Stomach (tissue), 8 donors: ENCODE measurements at regions not wholly inside any gene's neighbourhood (a gene's known extent, or its start where the extent isn't known, plus 50 kb on each side); places are given as distances from the start of the nearest gene placed in this dataset.
A peak's percentile ranks its signal among the peaks of the same experiment; 100 is the strongest.

Source experiments
- DNase-seq, 2 donors: peaks; one replicate each; pipeline versions ENCODE4 v3.0.0 to v3.0.0-alpha.2; 2013 to 2019
- H3K27ac ChIP-seq, 5 donors: fragments of 200-600 bp in 4 of 5; sonication (generic) in 4 of 5; one replicate each; pipeline ENCODE4 v1.5.1; 2013 to 2019; ENCODE audit warnings: mild to moderate bottlenecking in 1 of 5, moderate library complexity in 1 of 5
- H3K27me3 ChIP-seq, 3 donors: fragments of 200-600 bp; sonication (generic); one replicate each; pipeline ENCODE4 v1.5.1; 2017 to 2019; ENCODE audit warnings: mixed run types in 1 of 3
- H3K36me3 ChIP-seq, 4 donors: fragments of 200-600 bp; sonication (generic); 1 replicate in 3 of 4; 2 replicates in 1 of 4; pipeline ENCODE4 v1.5.1; 2016 to 2019
- H3K4me1 ChIP-seq, 4 donors: fragments of 200-600 bp; sonication (generic); one replicate each; pipeline ENCODE4 v1.5.1; 2016 to 2019
- H3K4me3 ChIP-seq, 4 donors: fragments of 200-600 bp; sonication (generic) in 3 of 4; one replicate each; pipeline ENCODE4 v1.5.1; 2016 to 2019; ENCODE audit warnings: mild to moderate bottlenecking in 1 of 4
- H3K9me3 ChIP-seq, 4 donors: fragments of 200-600 bp; sonication (generic); one replicate each; pipeline ENCODE4 v1.5.1; 2016 to 2019
- EP300 ChIP-seq: sonication (generic); formaldehyde crosslinking; IDR thresholded peaks from one replicate; pipeline ENCODE4 v1.6.1; 2017; ENCODE audit warnings: antibody characterized with exemption
- POLR2A ChIP-seq, 4 donors: fragments of 450-650 bp; IDR thresholded peaks; one replicate each; pipeline ENCODE4 v1.6.1; 2016; ENCODE audit warnings: antibody characterized with exemption in 4 of 4, control low read depth in 2 of 4, mild to moderate bottlenecking in 1 of 4, moderate library complexity in 1 of 4
- POLR2AphosphoS5 ChIP-seq, 3 donors: sonication (generic); formaldehyde crosslinking; IDR thresholded peaks; one replicate each; pipeline ENCODE4 v1.6.1; 2016; ENCODE audit warnings: antibody characterized with exemption in 3 of 3
- WGBS, 5 donors: extraction: QIAGEN DNeasy Blood & Tissue Kit in 3 of 5; methylation state at CpG; one replicate each; pipeline versions ENCODE4 v1.1.5 to v1.1.7; 2013 to 2018; 5-methylcytosine and 5-hydroxymethylcytosine counted together
- intact Hi-C: fragments of 100-400 bp; cut with DNase I; formaldehyde crosslinking; loops from one replicate; pipeline ENCODE4 v1.15.1; 2023; ENCODE audit warnings: low total_unique reads
- TF ChIP-seq, protein P1 (sequence below), 7 experiments: fragments of 450-650 bp in 4 of 7; fragments of 200-600 bp in 3 of 7; sonication (generic) in 3 of 7; IDR thresholded peaks; one replicate each; pipeline ENCODE4 v1.5.1; 2016 to 2019; ENCODE audit warnings: antibody characterized with exemption in 7 of 7, control low read depth in 2 of 7, mild to moderate bottlenecking in 1 of 7
- donor health status: healthy with polysubstance abuse.
- donor health status: Bipolar disorder and iron deficiency.
- donor health status: healthy.

DNA sequence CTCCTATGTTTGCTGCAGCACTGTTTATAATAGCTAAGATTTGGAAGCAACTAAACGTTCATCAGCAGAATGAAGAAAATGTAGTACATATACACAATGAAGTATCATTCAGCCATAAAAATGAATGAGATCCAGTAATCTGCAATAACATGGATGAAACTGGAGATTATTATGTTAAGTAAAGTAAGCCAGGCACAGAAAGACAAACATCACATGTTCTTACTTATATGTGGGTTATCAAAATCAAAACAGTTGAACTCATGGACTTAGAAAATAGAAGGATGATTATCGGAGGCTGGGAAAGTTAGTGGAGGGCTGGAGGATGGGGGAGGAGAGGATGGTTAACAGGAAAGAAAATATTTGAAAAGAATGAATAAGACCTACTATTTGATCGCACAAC, 1017.6 kb downstream of the KCNT2 start:
- H3K36me3 ChIP-seq = no peaks in the 10 kb centered on the region
- no peaks in the 10 kb centered on the region for H3K4me1 ChIP-seq
- TF ChIP-seq, protein P1, sequence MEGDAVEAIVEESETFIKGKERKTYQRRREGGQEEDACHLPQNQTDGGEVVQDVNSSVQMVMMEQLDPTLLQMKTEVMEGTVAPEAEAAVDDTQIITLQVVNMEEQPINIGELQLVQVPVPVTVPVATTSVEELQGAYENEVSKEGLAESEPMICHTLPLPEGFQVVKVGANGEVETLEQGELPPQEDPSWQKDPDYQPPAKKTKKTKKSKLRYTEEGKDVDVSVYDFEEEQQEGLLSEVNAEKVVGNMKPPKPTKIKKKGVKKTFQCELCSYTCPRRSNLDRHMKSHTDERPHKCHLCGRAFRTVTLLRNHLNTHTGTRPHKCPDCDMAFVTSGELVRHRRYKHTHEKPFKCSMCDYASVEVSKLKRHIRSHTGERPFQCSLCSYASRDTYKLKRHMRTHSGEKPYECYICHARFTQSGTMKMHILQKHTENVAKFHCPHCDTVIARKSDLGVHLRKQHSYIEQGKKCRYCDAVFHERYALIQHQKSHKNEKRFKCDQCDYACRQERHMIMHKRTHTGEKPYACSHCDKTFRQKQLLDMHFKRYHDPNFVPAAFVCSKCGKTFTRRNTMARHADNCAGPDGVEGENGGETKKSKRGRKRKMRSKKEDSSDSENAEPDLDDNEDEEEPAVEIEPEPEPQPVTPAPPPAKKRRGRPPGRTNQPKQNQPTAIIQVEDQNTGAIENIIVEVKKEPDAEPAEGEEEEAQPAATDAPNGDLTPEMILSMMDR (IDR thresholded peaks at IDR 0.05) = no peak
- TF ChIP-seq POLR2AphosphoS5 (IDR thresholded peaks at IDR 0.05) = no peak
- no peak for TF ChIP-seq POLR2A (IDR thresholded peaks at IDR 0.05)
- no peak for TF ChIP-seq EP300
- no peak for DNase-seq
- intact Hi-C loops = no loop called here
- H3K27ac ChIP-seq = no peak overlapping the region
- H3K27me3 ChIP-seq = no peaks in the 10 kb centered on the region
- H3K9me3 ChIP-seq = peaks cover 0 to 13% (median 2%) of the 10 kb centered on the region in 4 donors
- H3K4me3 ChIP-seq = no peak overlapping the region
- WGBS, 5 donors = 31 to 54% (median 49%) methylated on average over 3 of the region's 3 CpGs

DNA sequence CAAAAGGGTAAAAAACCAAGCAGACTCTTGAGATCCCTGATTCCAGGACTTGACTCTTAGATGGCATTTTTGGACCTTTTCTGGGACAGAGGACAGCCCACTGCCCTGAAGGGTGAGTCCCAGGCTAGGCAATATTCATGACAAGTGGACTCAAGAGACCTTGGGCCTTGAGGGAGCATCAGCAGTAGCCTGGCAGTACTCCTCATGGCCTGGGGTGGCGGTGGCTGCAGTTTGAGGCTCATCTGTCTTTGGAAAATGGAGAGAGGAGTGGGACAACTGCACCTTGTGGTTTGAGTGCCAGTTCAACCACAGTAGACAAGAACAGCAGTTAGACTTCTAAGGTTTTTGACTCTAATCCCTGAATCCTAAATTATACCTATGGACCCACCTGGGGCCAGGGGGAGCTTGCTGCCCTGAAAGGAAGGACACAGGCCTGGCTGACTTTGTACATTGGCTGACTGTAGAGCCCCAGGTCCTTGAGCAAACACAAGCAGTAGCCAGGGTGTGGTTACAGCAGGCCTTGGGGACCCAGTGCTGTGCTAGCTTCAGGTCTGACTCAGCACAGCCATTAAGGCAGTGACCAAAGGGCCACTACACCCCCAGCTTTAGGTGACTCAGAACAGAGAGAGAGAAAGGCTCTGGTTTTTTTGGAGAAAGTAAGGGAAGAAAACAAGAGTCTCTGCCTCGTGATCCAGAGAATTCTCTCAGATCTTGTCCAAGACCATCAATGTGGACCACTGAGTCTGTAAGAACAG, 1023.2 kb downstream of the KCNT2 start:
- intact Hi-C loops = no loop called here
- H3K27me3 ChIP-seq = no peaks in the 10 kb centered on the region
- WGBS, 5 donors = 58 to 85% (median 76%) methylated on average over 2 of the region's 2 CpGs
- no peak overlapping the region for H3K4me3 ChIP-seq
- no peak overlapping the region for H3K27ac ChIP-seq
- no peak for TF ChIP-seq POLR2A (IDR thresholded peaks at IDR 0.05)
- no peak for TF ChIP-seq POLR2AphosphoS5 (IDR thresholded peaks at IDR 0.05)
- TF ChIP-seq, protein P1 (IDR thresholded peaks at IDR 0.05) = no peak
- TF ChIP-seq EP300 = no peak
- no peaks in the 10 kb centered on the region for H3K36me3 ChIP-seq
- DNase-seq = no peak
- H3K9me3 ChIP-seq = peaks cover 0 to 13% (median 2%) of the 10 kb centered on the region in 4 donors
- H3K4me1 ChIP-seq = no peaks in the 10 kb centered on the region

DNA sequence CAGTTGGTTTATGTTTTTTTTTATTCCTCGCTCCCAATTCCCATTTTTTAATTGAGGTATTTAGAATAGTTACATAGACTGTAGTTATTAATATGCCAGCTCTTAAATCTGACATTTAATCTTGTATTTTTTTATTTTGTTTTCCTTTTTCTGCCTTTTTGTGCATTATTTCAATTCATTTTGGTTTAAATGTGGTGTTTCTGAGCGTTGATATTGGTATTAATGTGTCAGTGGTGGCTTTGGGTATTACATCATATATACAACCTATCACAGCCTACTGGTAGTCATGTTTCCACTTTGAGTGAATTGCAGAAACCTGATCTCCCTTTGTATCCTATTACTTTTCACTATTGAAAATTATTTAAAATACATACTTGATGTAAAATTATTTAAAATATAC, 1027.3 kb downstream of the KCNT2 start:
- no peak for DNase-seq
- Histone ChIP-seq H3K4me1 (no peaks in the 10 kb centered on the region), H3K9me3 (peaks cover 0 to 3% (median 0%) of the 10 kb centered on the region in 4 donors), H3K27ac (no peak overlapping the region), H3K27me3 (no peaks in the 10 kb centered on the region), H3K36me3 (no peaks in the 10 kb centered on the region), H3K4me3 (no peak overlapping the region)
- TF ChIP-seq POLR2A (IDR thresholded peaks at IDR 0.05) (no peak), POLR2AphosphoS5 (IDR thresholded peaks at IDR 0.05) (no peak), EP300 (no peak)
- TF ChIP-seq, protein P1 (IDR thresholded peaks at IDR 0.05) = peak in 1 of 7 experiments; percentile 12
- WGBS, 5 donors = 72 to 92% (median 78%) methylated on average over 2 of the region's 2 CpGs
- intact Hi-C loops = no loop called here

DNA sequence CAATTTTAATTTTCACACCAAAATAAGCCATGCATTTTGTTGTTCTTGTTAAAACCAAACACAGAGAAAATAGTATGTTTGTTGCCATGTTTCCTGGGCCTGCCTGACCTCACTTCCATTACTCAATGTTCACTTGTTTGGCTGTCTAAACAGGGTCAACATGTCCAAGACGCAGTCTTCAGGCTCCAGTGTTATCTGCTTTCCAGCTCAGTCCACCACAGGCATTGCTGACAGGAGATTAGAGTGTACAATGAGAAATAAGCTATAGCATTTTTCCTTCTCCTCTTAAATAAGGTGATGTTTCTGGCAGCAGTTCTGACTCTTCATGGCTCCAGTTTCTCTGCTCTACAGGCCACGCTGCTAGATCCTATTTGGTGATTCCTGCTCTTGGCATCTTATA, 1030.5 kb downstream of the KCNT2 start:
- Histone ChIP-seq H3K36me3 (no peaks in the 10 kb centered on the region), H3K4me1 (no peaks in the 10 kb centered on the region), H3K4me3 (no peak overlapping the region), H3K9me3 (peaks cover 0 to 5% (median 3%) of the 10 kb centered on the region in 4 donors), H3K27ac (no peak overlapping the region), H3K27me3 (no peaks in the 10 kb centered on the region)
- peak in 1 of 2 donors; percentile 3 for DNase-seq
- intact Hi-C loops = no loop called here
- 34 to 49% (median 42%) methylated on average over 2 of the region's 2 CpGs for WGBS, 5 donors
- no peak for TF ChIP-seq POLR2AphosphoS5 (IDR thresholded peaks at IDR 0.05)
- TF ChIP-seq, protein P1 (IDR thresholded peaks at IDR 0.05) = no peak
- TF ChIP-seq EP300 = no peak
- TF ChIP-seq POLR2A (IDR thresholded peaks at IDR 0.05) = no peak
